OCI-LY7 (cell line): ENCODE measurements at regions not wholly inside any gene's neighbourhood (a gene's known extent, or its start where the extent isn't known, plus 50 kb on each side); places are given as distances from the start of the nearest gene placed in this dataset.

Experiments used
- BruUV-seq: library from RNA; stranded (reverse); fragments of 400-500 nt; replicated peaks from 2 replicates; lab custom pipeline; 2021; lab: Mats Ljungman, UMichigan
- CTCF ChIA-PET: fragments of 300-600 bp; sonication (Branson Sonifier 250); formaldehyde crosslinking; loops from one replicate; lab custom pipeline; 2022; ENCODE audit warnings: antibody characterized with exemption; ENCODE audit not compliant: unreplicated experiment; lab: Charles Lee
- POLR2A ChIA-PET: fragments of 300-600 bp; sonication (Branson Sonifier 250); formaldehyde crosslinking; loops from one replicate; lab custom pipeline; 2022; ENCODE audit warnings: antibody characterized with exemption; lab: Charles Lee
- DNase-seq: peaks from one replicate; pipeline ENCODE4 v3.0.0-alpha.2; 2015; ENCODE audit warnings: low spot score
- H2AFZ ChIP-seq: fragments of 200-600 bp; sonication (generic), shearing (Covaris generic); 2 replicates; pipeline ENCODE4 v1.6.1; 2014; ENCODE audit warnings: mild to moderate bottlenecking, antibody characterized with exemption, low read length, moderate library complexity
- H3K27ac ChIP-seq: fragments of 200-600 bp; sonication (generic); 2 replicates; pipeline ENCODE4 v1.5.1; 2014; ENCODE audit warnings: mixed run types, low read depth, mild to moderate bottlenecking, moderate library complexity, low read length, inconsistent platforms; ENCODE audit not compliant: poor library complexity, severe bottlenecking
- H3K36me3 ChIP-seq: fragments of 200-600 bp; sonication (generic); 2 replicates; pipeline ENCODE4 v1.6.1; 2014; ENCODE audit warnings: mild to moderate bottlenecking, antibody characterized with exemption, low read length, moderate library complexity, mixed read lengths; ENCODE audit not compliant: insufficient read depth
- H3K4me1 ChIP-seq: fragments of 200-600 bp; sonication (generic); 2 replicates; pipeline ENCODE4 v1.5.1; 2014; ENCODE audit warnings: mild to moderate bottlenecking, low read length; ENCODE audit not compliant: insufficient read depth, poor library complexity, severe bottlenecking
- H3K4me2 ChIP-seq: fragments of 200-600 bp; sonication (generic); 2 replicates; pipeline ENCODE4 v1.6.1; 2014; ENCODE audit warnings: mild to moderate bottlenecking, low read length
- H3K4me3 ChIP-seq: fragments of 200-600 bp; sonication (generic); 2 replicates; pipeline ENCODE4 v1.5.1; 2014; ENCODE audit warnings: mild to moderate bottlenecking, low read depth, low read length; ENCODE audit not compliant: poor library complexity, severe bottlenecking
- H3K79me2 ChIP-seq: fragments of 200-600 bp; sonication (generic); 2 replicates; pipeline ENCODE4 v1.6.1; 2016; ENCODE audit warnings: low read depth, mild to moderate bottlenecking, low read length, moderate library complexity, mixed read lengths; ENCODE audit not compliant: insufficient read depth
- H3K9me2 ChIP-seq: fragments of 200-600 bp; sonication (generic); 2 replicates; pipeline ENCODE4 v1.6.1; 2016; ENCODE audit warnings: mild to moderate bottlenecking, low read length, mixed read lengths; ENCODE audit not compliant: insufficient read depth
- H3K9me3 ChIP-seq: fragments of 200-600 bp; sonication (generic); 2 replicates; pipeline ENCODE4 v1.6.1; 2014; ENCODE audit warnings: mild to moderate bottlenecking, mixed run types, low read length, mixed read lengths
- H4K20me1 ChIP-seq: fragments of 200-600 bp; sonication (generic); 2 replicates; pipeline ENCODE4 v1.6.1; 2014; ENCODE audit warnings: mild to moderate bottlenecking, antibody characterized with exemption, low read length, moderate library complexity, mixed read lengths; ENCODE audit not compliant: insufficient read depth
- EZH2phosphoT487 ChIP-seq: fragments of 200-600 bp; sonication (generic); IDR thresholded peaks from 2 replicates; pipeline ENCODE4 v1.6.1; 2018; ENCODE audit warnings: low read depth, borderline replicate concordance, mild to moderate bottlenecking, mixed run types, antibody characterized with exemption, low read length, moderate library complexity, mixed read lengths
- intact Hi-C: fragments of 100-400 bp; cut with micrococcal nuclease; formaldehyde crosslinking; loops from one replicate; pipeline ENCODE4 v1.10.0; 2022; ENCODE audit not compliant: unreplicated experiment
- TF ChIP-seq, protein P1 (sequence below): fragments of 200-600 bp; sonication (generic); conservative IDR thresholded peaks from 2 replicates; pipeline ENCODE4 v1.5.1; 2014; ENCODE audit warnings: mild to moderate bottlenecking, antibody characterized with exemption, low read length, moderate library complexity, mixed read lengths

DNA sequence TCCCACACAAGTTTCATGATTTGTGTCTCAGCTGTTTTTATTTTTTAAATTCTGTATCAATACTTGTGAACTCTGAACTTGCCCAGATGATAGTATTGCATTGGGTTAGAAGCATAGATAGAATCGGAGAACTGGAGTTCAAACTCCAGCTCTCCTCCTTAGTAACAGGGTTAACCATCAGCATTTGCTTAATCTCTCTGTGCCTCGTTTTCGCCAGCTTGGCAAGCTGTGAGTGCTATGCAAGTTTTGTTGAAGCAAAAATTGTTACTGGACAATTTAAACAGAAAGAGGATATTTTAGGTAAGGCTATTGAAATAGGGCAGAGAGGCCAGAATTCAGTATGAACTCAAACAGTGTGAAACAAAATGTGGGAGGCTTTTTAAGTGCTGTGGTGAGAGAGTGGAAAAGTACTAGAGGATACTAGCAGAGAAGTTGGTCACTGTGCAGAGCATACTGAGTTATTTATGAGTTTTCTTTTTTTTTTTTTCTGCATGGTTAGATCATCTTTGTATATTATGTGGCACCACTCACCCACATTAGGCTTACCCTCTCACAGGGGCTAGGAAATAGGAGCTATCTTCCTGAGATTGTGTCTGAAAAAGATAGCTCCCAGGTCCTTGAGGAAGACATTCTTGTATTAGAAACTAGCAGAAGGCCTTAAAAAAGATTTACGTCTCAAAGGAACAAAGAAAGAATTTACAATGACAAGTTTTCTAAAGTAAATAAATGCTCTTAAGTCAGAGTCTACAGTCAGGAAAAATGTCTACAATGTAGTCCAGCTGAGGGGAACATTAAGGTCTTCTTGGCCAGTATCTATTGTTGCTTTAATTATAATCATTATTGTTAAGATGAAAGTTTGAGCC lies 1126.6 kb downstream of the FAT4 start:
- no peaks in the 10 kb centered on the region for H3K9me3 ChIP-seq
- H2AFZ ChIP-seq: no peak overlapping the region
- no peaks in the 10 kb centered on the region for H3K36me3 ChIP-seq
- no peak for TF ChIP-seq EZH2phosphoT487
- TF ChIP-seq, protein P1, sequence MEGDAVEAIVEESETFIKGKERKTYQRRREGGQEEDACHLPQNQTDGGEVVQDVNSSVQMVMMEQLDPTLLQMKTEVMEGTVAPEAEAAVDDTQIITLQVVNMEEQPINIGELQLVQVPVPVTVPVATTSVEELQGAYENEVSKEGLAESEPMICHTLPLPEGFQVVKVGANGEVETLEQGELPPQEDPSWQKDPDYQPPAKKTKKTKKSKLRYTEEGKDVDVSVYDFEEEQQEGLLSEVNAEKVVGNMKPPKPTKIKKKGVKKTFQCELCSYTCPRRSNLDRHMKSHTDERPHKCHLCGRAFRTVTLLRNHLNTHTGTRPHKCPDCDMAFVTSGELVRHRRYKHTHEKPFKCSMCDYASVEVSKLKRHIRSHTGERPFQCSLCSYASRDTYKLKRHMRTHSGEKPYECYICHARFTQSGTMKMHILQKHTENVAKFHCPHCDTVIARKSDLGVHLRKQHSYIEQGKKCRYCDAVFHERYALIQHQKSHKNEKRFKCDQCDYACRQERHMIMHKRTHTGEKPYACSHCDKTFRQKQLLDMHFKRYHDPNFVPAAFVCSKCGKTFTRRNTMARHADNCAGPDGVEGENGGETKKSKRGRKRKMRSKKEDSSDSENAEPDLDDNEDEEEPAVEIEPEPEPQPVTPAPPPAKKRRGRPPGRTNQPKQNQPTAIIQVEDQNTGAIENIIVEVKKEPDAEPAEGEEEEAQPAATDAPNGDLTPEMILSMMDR: no peak
- H3K79me2 ChIP-seq: no peaks in the 10 kb centered on the region
- intact Hi-C loops: no loop called here
- no peak overlapping the region for H3K4me3 ChIP-seq
- H3K4me2 ChIP-seq: no peak overlapping the region
- no TSS peak for BruUV-seq
- no peak overlapping the region for H3K27ac ChIP-seq
- DNase-seq: no peak
- CTCF ChIA-PET: no interaction called here
- no peaks in the 10 kb centered on the region for H3K4me1 ChIP-seq
- H3K9me2 ChIP-seq: no peaks in the 10 kb centered on the region
- H4K20me1 ChIP-seq: no peaks in the 10 kb centered on the region
- POLR2A ChIA-PET: no interaction called here

DNA sequence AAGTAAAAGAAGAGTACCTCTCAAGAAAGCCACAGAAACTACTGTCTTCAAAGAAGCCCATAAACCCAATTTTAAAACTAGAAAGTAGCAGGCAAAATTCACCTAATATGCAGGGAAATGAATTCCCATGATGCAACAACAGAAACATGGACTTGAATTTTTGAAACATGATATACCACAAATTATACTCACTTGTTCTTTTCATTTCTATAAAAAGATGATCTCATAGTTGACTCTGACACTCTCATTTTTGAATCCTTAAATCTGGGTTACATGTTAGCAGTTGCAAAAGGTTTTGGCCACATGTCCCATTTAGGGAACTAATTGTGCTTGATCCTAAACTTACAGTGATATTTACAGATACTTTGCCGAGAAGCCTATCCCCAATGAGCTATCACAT lies 1130.8 kb downstream of the FAT4 start:
- DNase-seq: no peak
- BruUV-seq: no TSS peak
- Histone ChIP-seq H3K4me3 (no peak overlapping the region), H2AFZ (no peak overlapping the region), H3K4me2 (no peak overlapping the region), H3K79me2 (no peaks in the 10 kb centered on the region), H3K27ac (no peak overlapping the region), H3K4me1 (no peaks in the 10 kb centered on the region), H3K36me3 (no peaks in the 10 kb centered on the region), H4K20me1 (no peaks in the 10 kb centered on the region), H3K9me2 (no peaks in the 10 kb centered on the region), H3K9me3 (no peaks in the 10 kb centered on the region)
- POLR2A ChIA-PET: no interaction called here
- TF ChIP-seq EZH2phosphoT487: no peak
- TF ChIP-seq, protein P1: no peak
- intact Hi-C loops: no loop called here
- CTCF ChIA-PET: no interaction called here

DNA sequence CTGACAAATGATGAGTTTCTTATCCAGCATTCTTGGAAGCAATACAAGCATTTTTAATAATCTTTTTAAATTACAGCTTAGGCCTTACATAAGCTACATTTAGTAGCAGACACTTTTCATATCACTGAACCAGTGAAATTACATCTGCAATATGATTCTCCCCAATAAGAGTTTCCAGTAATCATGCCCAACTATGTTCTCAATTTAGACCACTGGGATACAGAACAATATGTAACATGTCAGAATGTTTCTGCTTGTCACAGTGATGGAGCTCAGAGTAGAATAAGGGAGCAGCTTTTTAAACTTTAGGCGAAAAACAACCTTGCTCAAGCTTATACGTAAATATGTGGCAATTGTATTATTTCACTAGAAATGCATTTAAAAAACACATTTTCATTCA lies 1132.2 kb downstream of the FAT4 start:
- Histone ChIP-seq H4K20me1 (no peaks in the 10 kb centered on the region), H3K9me2 (no peaks in the 10 kb centered on the region), H3K79me2 (no peaks in the 10 kb centered on the region), H3K9me3 (no peaks in the 10 kb centered on the region), H3K27ac (no peak overlapping the region), H3K4me2 (no peak overlapping the region), H3K4me1 (no peaks in the 10 kb centered on the region), H3K36me3 (no peaks in the 10 kb centered on the region), H3K4me3 (no peak overlapping the region), H2AFZ (no peak overlapping the region)
- CTCF ChIA-PET: no interaction called here
- POLR2A ChIA-PET: no interaction called here
- BruUV-seq: no TSS peak
- DNase-seq: no peak
- no peak for TF ChIP-seq EZH2phosphoT487
- TF ChIP-seq, protein P1: no peak
- intact Hi-C loops: no loop called here
